ENCODE measurements at regions not wholly inside any gene's neighbourhood (a gene's known extent, or its start where the extent isn't known, plus 50 kb on each side); places are given as distances from the start of the nearest gene placed in this dataset.

- Histone ChIP-seq H3K4me3 (no peak overlapping the region), H3K27me3 (replicated peaks in 1 of 7) (peaks cover 10 to 100% (median 99%) of the 10 kb centered on the region in 7 donors), H3K4me1 (no peaks in the 10 kb centered on the region), H3K36me3 (no peaks in the 10 kb centered on the region), H3K27ac (no peak overlapping the region), H3K9me3 (peaks cover 0 to 41% (median 0%) of the 10 kb centered on the region in 8 donors)
- DNase-seq = no peak
- no peak for TF ChIP-seq POLR2AphosphoS5 (IDR thresholded peaks at IDR 0.05)
- TF ChIP-seq POLR2A (IDR thresholded peaks at IDR 0.05) = no peak
- TF ChIP-seq CTCF (IDR thresholded peaks at IDR 0.05 in 8 of 11, conservative IDR thresholded peaks at IDR 0.05 in 3 of 11) = no peak
- WGBS, 5 donors = 5 to 12% (median 7%) methylated on average over 32 of the region's 32 CpGs
- intact Hi-C loops (cut with DNase I; ENCODE audit: low total_unique reads) = no loop called here
These were observed 151.1 kb downstream of the TRIM27 start for GRCh38 chr6:28772480-28773381.

GRCh38 chr6:28774292-28775051, 149.3 kb downstream of the TRIM27 start:
- intact Hi-C loops (cut with DNase I; ENCODE audit: low total_unique reads) = no loop called here
- 7 to 15% (median 13%) methylated on average over 23 of the region's 23 CpGs for WGBS, 5 donors
- H3K27ac ChIP-seq = no peak overlapping the region
- peaks cover 6 to 100% (median 99%) of the 10 kb centered on the region in 7 donors for H3K27me3 ChIP-seq (replicated peaks in 1 of 7)
- H3K36me3 ChIP-seq = no peaks in the 10 kb centered on the region
- TF ChIP-seq POLR2A (IDR thresholded peaks at IDR 0.05) (no peak), POLR2AphosphoS5 (IDR thresholded peaks at IDR 0.05) (no peak), CTCF (IDR thresholded peaks at IDR 0.05 in 8 of 11, conservative IDR thresholded peaks at IDR 0.05 in 3 of 11) (no peak)
- no peaks in the 10 kb centered on the region for H3K4me1 ChIP-seq
- no peak for DNase-seq
- peaks cover 0 to 41% (median 0%) of the 10 kb centered on the region in 8 donors for H3K9me3 ChIP-seq
- no peak overlapping the region for H3K4me3 ChIP-seq

- no peak overlapping the region for H3K27ac ChIP-seq
- WGBS, 5 donors = 6 to 16% (median 7%) methylated on average over 12 of the region's 12 CpGs
- TF ChIP-seq POLR2AphosphoS5 (IDR thresholded peaks at IDR 0.05) (no peak), CTCF (IDR thresholded peaks at IDR 0.05 in 8 of 11, conservative IDR thresholded peaks at IDR 0.05 in 3 of 11) (no peak), POLR2A (IDR thresholded peaks at IDR 0.05) (no peak)
These were observed 148.8 kb downstream of the TRIM27 start for GRCh38 chr6:28775052-28775376.

More at GRCh38 chr6:28775052-28775376, 148.8 kb downstream of the TRIM27 start:
- intact Hi-C loops (cut with DNase I; ENCODE audit: low total_unique reads) = no loop called here
- DNase-seq = no peak
- no peak overlapping the region for H3K4me3 ChIP-seq
- no peaks in the 10 kb centered on the region for H3K36me3 ChIP-seq
- no peaks in the 10 kb centered on the region for H3K4me1 ChIP-seq
- peaks cover 6 to 100% (median 99%) of the 10 kb centered on the region in 7 donors for H3K27me3 ChIP-seq (replicated peaks in 1 of 7)
- peaks cover 0 to 43% (median 0%) of the 10 kb centered on the region in 8 donors for H3K9me3 ChIP-seq
